K562 (cell line): ENCODE measurements at regions not wholly inside any gene's neighbourhood (a gene's known extent, or its start where the extent isn't known, plus 50 kb on each side); places are given as distances from the start of the nearest gene placed in this dataset.

Experiments used
- ATF4 ChIP-seq: fragments of 450-650 bp; formaldehyde crosslinking; IDR thresholded peaks from 2 replicates; pipeline ENCODE4 v1.4.0; 2022; ENCODE audit warnings: mild to moderate bottlenecking, moderate library complexity
- BRCA1 ChIP-seq, 2 experiments: fragments of 450-650 bp in 1 of 2; sonication (generic) in 1 of 2; formaldehyde crosslinking in 1 of 2; IDR thresholded peaks; 2 replicates each; pipeline versions ENCODE4 v1.5.0 to v1.6.1; 2017 to 2020; ENCODE audit warnings: mild to moderate bottlenecking in 1 of 2, missing genetic modification reagents in 1 of 2
- CTCF ChIP-seq, 3 experiments: IDR thresholded peaks in 2 of 3; conservative IDR thresholded peaks in 1 of 3; 2 replicates each; pipeline ENCODE4 v1.5.1; 2011 to 2012; ENCODE audit warnings: low read length in 3 of 3, mild to moderate bottlenecking in 3 of 3, control low read depth in 2 of 3, improper control_type of control experiment in 1 of 3, inconsistent platforms in 1 of 3, low read depth in 1 of 3, mixed read lengths in 1 of 3, moderate library complexity in 1 of 3; ENCODE audit not compliant: insufficient read depth in 2 of 3
- DACH1 ChIP-seq: fragments of 450-650 bp; IDR thresholded peaks from 2 replicates; pipeline ENCODE4 v1.6.1; 2018; ENCODE audit not compliant: partially characterized antibody
- EHMT2 ChIP-seq: fragments of 450-650 bp; IDR thresholded peaks from 2 replicates; pipeline ENCODE4 v1.6.1; 2018; ENCODE audit warnings: antibody characterized with exemption
- HMG20B ChIP-seq: fragments of 250-450 bp; sonication (Bioruptor Pico); IDR thresholded peaks from 2 replicates; pipeline ENCODE4 v1.5.0; 2021; ENCODE audit warnings: mild to moderate bottlenecking
- HOMEZ ChIP-seq: fragments of 250-450 bp; sonication (Bioruptor Pico); IDR thresholded peaks from 2 replicates; pipeline ENCODE4 v1.4.0; 2020; ENCODE audit warnings: mild to moderate bottlenecking, moderate library complexity
- NR2C1 ChIP-seq, 2 experiments: fragments of 450-650 bp; IDR thresholded peaks; 2 replicates each; pipeline ENCODE4 v1.6.1; 2017; ENCODE audit warnings: mild to moderate bottlenecking in 2 of 2, antibody characterized with exemption in 1 of 2, inconsistent platforms in 1 of 2, missing compliant biosample characterization in 1 of 2, missing genetic modification characterization in 1 of 2
- PRDM10 ChIP-seq: fragments of 450-650 bp; IDR thresholded peaks from 2 replicates; pipeline ENCODE4 v1.6.1; 2018; ENCODE audit not compliant: partially characterized antibody
- SREBF1 ChIP-seq: fragments of 150-350 bp; IDR thresholded peaks from 2 replicates; pipeline ENCODE4 v1.6.1; 2014; ENCODE audit warnings: antibody characterized with exemption, low read depth, low read length, borderline replicate concordance
- TOE1 ChIP-seq, 2 experiments: fragments of 450-650 bp in 1 of 2; sonication (generic) in 1 of 2; formaldehyde crosslinking in 1 of 2; IDR thresholded peaks; 2 replicates each; pipeline versions ENCODE4 v1.7.1 to v1.8.0; 2016 to 2022; ENCODE audit warnings: borderline replicate concordance in 2 of 2, mild to moderate bottlenecking in 2 of 2, antibody characterized with exemption in 1 of 2, inconsistent platforms in 1 of 2, low read depth in 1 of 2, missing genetic modification reagents in 1 of 2, moderate library complexity in 1 of 2
- USF1 ChIP-seq: sonication (generic); formaldehyde crosslinking; IDR thresholded peaks from 2 replicates; pipeline ENCODE4 v1.9.0; 2022; ENCODE audit warnings: mild to moderate bottlenecking, missing genetic modification reagents
- USF2 ChIP-seq: sonication (generic); formaldehyde crosslinking; IDR thresholded peaks from 2 replicates; pipeline ENCODE4 v1.5.0; 2020; ENCODE audit warnings: missing genetic modification reagents
- ZNF274 ChIP-seq: IDR thresholded peaks from 2 replicates; pipeline ENCODE4 v1.6.1; 2011; ENCODE audit warnings: low read depth, mild to moderate bottlenecking, low read length, moderate library complexity, borderline replicate concordance

- TF ChIP-seq TOE1 (IDR thresholded peaks at IDR 0.05; ENCODE audit: borderline replicate concordance) (no peak), TOE1 (CRISPR knock-in tag; IDR thresholded peaks at IDR 0.05; ENCODE audit: borderline replicate concordance, low read depth) (no peak), NR2C1 (IDR thresholded peaks at IDR 0.05) (no peak), NR2C1 (tag; IDR thresholded peaks at IDR 0.05) (no peak), DACH1 (no peak), BRCA1 (IDR thresholded peaks at IDR 0.05) (no peak), BRCA1 (CRISPR knock-in tag; IDR thresholded peaks at IDR 0.05) (no peak), PRDM10 (no peak), SREBF1 (no peak), USF2 (CRISPR knock-in tag) (no peak), HOMEZ (no peak), ATF4 (CRISPR knock-in tag) (no peak), CTCF (IDR thresholded peaks at IDR 0.05 in 2 of 3, conservative IDR thresholded peaks at IDR 0.05 in 1 of 3; ENCODE audit: insufficient read depth in 2 of 3, low read depth in 1 of 3, low read length in 3 of 3) (no peak), EHMT2 (no peak), HMG20B (CRISPR knock-in tag) (no peak), ZNF274 (no peak), USF1 (CRISPR knock-in tag) (no peak)
These were observed 503.8 kb downstream of the TFAP2B start for GRCh38 chr6:51322505-51322904.
